ENCODE measurements at regions not wholly inside any gene's neighbourhood (a gene's known extent, or its start where the extent isn't known, plus 50 kb on each side); places are given as distances from the start of the nearest gene placed in this dataset.

DNA sequence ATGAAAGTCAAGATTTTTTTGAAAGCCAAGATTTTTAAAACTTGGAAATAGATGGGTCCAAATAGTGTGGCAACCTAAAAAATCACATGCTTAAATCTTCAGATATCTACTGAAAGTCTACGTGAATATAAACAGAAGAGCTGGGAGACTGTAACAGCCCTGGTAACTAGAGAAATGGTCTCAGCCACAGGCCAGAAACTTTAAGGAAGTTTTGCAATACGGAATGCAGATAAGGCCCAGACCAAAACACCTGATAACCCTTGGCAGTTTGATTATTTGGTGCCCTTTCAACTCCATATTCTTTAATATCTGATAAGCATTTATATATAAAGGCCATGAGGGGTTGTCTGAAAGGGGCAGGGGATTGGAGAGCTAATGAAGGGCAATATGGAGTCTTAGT is 537.3 kb upstream of the TGFBR2 start:
- no peak for DNase-seq (ENCODE audit: low read depth in 2 of 2)

DNA sequence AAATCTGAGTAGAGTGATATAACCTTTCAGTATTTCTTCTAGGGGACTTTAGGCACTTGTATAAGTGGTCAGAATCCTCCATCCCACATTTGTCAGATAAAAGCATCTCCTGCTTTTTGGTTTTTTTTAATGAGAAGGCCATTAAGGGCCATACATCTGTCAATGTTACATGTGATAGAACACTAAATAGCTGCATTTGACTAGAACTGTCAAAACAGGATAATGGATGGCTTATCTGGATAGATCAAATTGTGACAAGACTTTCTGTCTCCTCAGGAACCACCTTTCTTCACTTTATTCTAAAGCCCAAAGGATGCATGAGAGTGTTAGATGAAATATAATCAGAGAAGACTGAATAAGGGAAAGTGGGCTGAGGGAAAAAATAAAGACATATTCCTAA is 533.4 kb upstream of the TGFBR2 start:
- no peak for DNase-seq (ENCODE audit: low read depth in 2 of 2)

DNA sequence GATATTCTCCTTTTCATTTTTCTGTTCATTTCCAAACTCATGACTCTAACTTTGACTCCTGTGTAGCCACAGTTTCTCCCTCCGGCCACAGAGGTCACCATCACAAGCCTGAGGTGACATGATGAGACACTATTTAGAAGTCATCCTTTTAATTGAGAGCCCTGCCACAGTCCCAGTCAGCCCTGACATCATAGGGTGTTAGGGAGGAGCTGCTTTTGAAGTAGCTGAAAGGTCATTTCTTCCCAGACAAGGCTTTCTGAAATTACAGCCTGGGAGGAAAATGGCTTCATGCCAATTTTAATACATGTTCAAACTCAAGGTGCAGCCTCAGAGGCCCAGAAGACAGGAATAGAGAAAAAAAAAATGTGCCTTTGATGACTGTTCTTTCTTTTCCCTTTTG is 532.8 kb upstream of the TGFBR2 start:
- DNase-seq (ENCODE audit: low read depth in 2 of 2), result no peak

DNA sequence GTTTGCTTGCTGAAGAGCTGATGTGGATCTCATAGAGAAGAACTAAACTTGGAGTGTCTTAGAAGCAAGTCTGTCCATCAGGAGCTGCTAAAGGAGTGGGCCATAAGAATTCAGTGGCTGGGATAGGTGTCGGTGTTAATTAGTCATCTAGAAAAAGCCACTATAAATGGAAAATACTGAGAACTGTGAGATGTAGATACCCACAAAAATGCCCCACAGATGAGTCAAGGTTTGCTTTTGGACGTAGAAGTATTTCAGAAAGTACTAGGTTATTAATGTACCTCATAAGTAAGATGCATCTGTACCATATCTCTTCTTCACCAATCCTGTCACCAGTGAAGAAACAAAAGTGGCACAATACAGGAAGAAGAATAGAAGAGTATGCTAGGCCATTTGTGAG is 530.9 kb upstream of the TGFBR2 start:
- DNase-seq (ENCODE audit: low read depth in 2 of 2), result no peak

DNA sequence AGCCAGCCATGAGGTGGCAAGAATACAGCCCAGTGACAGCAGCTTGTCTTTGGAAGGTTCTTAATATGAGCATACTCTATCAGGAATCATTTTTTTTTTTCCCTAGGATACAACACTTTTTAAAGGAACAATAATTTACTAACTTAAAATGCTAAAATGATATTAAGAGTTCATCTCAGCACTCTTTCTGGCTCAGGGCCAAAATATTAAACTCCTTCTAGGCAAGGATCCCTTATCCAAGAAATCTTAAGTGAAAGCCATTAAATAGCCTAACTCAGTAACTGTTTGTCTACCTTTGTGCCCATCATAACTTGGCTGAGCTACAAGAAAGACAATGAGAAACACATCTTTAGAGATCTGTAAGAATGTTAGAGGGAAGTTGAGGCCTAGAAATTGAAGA is 529.5 kb upstream of the TGFBR2 start:
- no peak for DNase-seq (ENCODE audit: low read depth in 2 of 2)

DNA sequence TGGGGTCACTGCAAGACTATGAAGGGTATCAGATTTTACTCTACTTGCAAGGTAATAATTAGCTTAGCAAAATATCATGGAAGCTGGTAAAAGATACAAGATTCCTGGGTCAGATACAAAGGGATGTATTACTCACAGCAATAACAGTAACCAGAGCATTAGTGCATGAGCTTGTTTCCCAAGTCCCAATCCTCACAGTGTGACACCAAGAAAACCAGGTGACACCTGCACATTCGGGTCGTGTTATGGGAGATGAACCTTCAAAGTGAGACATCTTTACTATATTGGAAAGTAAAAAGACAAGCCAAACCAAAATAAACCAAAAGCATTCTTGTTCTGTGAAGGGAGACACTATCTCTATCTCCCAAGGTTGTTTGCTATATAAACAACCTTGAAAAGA is 528.7 kb upstream of the TGFBR2 start:
- no peak for DNase-seq (ENCODE audit: low read depth in 2 of 2)

DNA sequence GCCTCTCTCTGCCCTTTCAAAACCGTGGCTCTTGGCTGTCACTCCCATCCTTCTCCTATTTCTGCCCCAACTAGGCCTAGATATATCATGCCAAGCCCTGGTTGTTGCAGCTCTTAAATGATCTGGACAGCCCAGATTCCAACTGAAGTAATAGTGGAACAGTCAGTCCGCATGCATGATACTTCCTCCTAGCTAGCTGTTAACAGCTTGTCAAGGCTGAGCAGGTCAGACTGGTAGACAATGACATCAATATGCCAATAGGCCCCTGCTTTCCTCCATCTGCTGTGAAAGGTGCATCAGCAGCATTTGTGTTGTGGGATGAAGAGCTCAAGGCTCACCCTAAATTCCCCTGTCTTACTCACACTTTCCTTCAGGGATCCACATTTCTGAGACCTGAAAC is 527.7 kb upstream of the TGFBR2 start:
- no peak for DNase-seq (ENCODE audit: low read depth in 2 of 2)

DNA sequence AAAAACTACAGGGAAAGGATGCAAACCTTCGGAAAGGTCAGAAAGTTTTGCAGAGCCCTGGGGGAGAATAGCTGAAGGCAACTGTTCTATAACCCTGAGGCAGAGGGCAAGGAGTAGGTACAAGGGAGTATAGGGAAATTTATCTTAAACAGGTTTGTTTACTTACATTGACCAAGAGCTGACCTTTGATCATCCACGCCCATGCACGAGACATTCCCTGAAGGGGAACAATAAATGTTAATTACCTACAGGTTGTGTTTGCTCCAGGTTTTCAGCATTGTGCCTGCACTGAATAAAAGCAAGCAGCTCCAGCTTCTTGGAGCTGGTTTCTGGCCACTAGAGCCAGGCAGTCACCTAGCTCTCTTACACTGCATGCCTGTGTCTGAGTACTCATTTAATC is 524.5 kb upstream of the TGFBR2 start:
- DNase-seq (ENCODE audit: low read depth in 2 of 2), result no peak

DNA sequence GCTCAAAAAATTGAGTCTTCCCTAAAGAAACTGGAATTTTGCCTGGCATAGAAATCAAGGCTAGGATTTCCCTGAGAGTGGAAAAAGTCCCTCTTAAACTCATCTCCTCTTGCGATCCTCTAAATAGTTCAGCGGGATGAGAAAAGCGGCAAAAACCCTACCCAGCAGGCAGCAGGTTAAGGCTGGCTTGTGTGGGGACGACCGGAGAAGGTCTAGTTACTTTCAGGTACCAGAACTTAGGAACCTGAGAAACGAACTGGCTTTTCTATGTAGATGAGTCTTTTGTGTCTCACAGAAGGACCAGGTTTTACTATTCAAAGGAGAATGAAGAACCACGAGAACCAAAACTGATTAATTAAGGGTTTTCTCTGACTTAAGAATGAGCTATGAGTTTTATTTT is 523.7 kb upstream of the TGFBR2 start:
- no peak for DNase-seq (ENCODE audit: low read depth in 2 of 2)

DNA sequence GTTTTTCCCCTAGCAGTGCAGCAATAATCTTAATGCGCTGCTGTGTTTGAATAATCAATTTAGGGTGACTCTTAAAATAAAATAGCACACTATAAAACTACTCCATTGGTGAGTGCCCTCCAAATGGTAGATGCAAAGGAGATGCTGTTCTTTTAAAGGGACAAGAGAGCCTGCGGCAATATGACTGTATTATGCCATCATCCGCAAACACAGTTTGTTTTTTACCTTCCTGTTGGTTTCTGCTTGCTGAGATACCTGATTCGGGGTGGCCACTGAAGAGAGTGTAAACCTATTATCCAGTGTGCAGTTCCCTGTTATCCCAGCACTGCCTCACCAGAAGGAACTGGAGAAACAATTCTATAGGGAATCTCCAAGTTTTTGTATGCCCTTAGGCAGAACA is 523.1 kb upstream of the TGFBR2 start:
- no peak for DNase-seq (ENCODE audit: low read depth in 2 of 2)

DNA sequence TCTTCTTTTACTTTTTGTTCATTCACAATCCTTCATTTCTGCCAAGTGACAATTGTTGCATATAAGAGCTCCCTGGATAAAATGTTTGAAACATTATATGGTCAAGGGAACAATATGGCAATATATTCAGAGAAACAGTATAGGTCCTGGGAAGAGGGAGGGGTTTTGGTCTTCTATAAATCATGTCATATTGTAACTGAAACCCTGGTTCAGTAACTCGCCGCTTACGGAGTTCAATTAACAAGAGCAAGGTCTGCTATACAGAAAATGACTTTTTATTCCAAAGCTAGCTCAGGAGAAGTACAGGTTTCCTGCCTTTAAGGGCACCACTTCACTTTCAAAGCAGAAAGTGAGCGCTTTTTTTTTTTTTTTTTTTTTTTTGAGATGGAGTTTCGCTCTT is 522.1 kb upstream of the TGFBR2 start:
- no peak for DNase-seq (ENCODE audit: low read depth in 2 of 2)

DNA sequence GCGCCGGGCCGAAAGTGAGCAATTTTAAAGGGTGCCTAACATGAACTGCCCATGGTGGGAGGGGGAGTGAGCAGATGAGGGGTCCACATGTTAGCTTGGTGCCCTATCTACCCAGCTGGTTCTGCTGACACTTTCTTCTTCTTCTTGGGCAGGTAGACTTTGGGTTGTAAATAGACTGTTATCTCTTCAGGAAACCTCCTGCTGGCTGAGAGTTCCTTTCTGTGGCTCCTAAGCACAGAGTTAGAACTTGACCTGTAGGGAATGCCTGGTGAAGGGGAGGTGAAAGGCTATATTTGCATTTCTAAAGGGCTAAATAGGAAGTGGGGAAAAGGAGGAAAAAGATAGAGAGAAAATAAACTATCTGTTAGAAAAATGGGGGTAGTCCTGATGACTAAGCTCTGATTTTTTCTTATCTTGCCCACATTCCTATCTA is 521.4 kb upstream of the TGFBR2 start:
- no peak for DNase-seq (ENCODE audit: low read depth in 2 of 2)

DNA sequence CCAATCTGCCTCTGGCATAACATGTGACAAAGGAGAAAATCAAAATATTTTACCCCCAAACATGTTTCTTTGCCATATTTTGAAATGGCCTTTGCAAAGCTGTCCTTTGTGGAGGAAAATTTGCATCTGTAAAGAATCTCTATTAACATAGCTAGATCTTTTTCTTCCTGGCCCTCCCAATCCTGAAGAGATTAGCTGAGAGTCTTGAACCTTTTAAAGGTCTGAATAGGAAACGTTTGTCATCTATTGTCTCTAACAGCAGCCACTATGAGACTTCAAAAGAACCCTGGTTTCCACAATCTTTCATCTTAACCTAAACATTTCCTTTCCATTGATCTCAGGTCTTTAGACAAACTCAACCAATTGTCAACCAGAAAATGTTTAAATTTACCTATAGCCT is 520.9 kb upstream of the TGFBR2 start:
- no peak for DNase-seq (ENCODE audit: low read depth in 2 of 2)

DNA sequence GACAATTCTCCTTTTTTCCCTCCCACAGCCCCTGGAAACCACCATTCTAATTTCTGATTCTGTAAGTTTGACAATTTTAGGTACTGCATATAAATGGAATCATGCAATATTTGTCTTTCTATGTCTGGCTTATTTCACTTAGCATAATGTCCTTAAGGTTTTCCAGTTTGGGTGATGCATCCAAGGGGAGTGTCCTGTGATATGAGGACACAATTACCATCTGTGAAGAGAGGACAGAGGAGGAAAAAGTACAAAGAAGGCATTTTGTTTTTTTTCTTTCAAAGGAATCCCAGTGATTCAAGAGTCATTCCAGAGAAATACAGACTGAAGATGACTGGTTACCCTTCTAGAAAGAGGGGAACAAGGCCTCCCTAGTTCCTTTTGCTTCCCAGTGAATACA is 514.7 kb upstream of the TGFBR2 start:
- DNase-seq (ENCODE audit: low read depth in 2 of 2), result no peak

DNA sequence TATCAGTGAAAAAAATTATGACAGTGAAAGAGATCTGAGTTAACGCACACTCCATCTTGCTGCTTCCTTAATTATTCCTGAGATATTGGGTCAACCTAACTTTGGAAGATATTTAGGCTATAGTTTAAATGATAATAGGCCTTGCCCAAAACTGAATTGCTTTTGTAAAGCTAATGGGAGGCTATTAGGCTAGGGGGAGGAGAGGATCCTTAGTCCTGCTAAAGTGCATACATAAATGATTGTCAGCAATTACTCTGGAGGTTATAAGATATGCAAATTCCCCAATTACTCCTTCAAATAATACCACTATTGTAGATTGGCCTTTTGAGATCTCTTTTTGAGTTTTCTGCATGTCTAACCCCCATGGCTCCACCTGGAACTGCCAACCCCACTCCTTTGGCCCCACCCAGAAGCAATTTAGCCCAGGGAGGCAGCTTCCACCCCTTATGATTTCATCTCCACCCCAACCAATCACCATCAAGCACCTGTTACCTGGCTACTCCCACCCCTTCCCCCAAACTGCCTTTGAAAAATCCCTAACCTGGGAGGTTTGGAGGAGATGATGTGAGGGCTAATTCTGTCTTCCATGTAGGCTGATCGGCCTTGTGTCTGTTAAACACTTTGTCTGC is 509.3 kb upstream of the TGFBR2 start:
- DNase-seq (ENCODE audit: low read depth in 2 of 2), result no peak

DNA sequence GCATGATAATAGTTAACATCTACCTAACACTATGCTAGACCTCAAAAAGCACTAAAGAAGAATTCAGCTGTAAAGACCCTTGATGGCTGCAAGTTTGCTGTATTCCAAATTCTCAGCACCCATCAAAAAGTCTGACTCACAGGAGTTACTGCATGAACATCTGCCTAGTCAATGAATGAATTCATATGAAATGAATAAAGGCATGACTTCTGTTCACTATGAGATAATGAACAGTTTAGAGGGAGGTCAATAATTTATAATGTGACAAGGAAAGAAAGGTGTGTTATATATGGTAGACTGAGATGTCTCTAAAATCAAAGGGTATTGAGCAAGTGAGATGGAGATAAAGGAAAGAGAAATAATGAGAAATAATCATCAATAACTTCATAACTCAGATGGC is 508.2 kb upstream of the TGFBR2 start:
- DNase-seq (ENCODE audit: low read depth in 2 of 2), result no peak

DNA sequence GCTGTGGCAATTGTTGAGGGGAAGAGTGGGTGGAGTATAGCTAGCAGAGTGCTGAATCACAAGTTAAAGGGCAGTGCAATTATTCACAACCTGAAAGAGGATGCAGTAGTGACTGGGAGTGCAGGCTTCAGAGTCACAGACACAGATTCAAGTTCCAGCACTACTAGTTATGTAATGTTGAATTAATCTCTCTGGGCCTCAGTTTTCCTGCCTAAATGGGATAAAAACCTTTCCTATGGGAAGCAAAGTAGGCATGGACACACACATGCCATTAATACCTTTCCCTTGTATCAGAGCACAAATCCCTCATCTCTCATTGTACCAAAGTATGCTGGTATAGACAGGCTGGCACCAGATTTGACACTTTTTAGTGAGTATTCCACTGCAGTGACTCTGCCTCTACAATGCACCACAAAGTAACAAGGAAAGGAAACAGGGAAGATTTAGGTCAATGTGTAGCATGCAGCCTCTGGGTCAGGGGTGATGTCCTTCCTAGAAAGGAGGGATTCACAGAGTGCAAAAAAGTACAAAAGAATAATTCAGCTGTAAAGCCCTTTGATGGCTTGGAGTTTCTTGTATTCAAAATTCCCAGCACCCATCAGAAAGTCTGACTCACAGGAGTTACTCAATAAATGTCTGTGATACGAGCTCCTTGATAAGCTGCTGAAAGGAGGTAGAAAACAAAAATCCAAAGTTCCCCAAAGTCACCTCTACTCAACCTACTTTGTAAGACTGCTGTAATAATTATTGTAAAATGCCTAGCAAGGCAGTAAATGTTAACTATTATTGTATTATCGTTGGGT is 507.5 kb upstream of the TGFBR2 start:
- no peak for DNase-seq (ENCODE audit: low read depth in 2 of 2)

DNA sequence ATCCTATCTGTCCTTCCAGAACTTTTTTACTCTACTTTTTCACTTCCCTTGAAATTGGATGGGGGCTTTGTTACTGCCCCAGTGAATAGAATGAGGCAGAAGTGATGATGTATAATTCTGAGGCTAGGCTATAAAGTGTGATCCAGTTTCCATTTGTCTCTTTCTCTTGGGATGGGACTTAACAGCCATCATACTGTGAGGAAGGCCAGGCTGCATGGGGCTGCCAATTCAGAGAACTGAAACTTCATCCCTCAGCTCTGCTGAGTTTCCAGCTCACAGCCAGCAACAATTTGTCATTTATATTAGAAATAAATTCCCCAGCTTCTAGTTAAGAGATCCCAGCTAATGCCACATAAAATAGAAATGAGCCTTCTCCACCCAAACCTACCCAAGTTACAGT is 504.0 kb upstream of the TGFBR2 start:
- DNase-seq (ENCODE audit: low read depth in 2 of 2), result no peak

DNA sequence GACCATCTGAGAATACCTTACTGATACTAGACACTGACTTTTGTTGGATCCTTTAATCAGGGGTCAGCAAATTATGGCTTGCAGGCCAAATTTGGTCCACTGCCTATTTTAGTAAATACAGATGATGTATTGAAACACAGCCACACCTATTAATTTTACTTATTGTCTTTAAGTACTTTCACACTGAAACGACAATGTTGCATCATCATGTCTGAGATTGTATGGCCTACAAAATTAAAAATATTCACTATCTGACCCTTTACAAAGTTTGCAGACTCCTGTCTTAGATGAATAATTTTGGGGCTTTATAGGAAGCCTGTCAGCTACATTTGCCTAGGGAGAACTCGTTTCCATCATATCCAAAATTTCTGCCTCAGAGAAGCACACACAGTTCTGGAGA is 503.2 kb upstream of the TGFBR2 start:
- DNase-seq (ENCODE audit: low read depth in 2 of 2), result no peak

DNA sequence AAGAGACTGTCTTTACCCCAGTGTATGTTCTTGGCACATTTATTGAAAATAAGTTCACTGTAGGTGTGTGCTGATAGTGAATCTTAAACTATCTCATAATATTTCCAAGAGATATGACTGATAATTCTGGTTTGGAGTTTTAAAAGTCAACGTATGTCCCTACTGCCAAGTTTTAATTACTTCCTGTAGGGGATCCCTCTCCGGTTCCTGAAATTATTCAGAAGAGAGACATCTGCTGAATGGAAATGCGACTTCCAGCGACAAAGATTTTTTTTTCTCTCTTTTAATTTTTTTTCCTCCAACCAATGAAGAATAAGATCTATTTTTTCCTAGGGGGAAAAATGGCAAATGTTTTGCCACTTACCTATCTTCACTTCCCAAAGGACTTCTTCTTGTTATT is 498.9 kb upstream of the TGFBR2 start:
- DNase-seq (ENCODE audit: low read depth in 2 of 2), result no peak

DNA sequence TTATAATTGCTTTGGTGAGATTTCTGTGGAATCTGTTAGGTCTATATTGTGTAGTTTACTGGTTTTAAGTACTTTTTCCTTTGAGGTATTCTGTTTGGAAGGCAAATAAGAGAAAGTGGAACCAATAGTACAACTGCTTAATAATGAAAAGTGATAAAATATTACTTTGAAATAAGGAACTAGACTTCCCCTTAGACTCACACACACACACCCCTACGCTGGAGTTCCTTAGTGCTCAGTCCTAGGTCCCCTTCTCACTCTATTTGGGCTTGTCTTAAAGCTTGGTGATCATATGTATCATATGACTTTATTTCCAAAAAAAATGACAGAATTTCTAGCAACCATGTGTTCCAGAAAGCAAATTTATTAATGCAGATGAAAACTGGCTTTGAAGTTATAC is 494.0 kb upstream of the TGFBR2 start:
- no peak for DNase-seq (ENCODE audit: low read depth in 2 of 2)

DNA sequence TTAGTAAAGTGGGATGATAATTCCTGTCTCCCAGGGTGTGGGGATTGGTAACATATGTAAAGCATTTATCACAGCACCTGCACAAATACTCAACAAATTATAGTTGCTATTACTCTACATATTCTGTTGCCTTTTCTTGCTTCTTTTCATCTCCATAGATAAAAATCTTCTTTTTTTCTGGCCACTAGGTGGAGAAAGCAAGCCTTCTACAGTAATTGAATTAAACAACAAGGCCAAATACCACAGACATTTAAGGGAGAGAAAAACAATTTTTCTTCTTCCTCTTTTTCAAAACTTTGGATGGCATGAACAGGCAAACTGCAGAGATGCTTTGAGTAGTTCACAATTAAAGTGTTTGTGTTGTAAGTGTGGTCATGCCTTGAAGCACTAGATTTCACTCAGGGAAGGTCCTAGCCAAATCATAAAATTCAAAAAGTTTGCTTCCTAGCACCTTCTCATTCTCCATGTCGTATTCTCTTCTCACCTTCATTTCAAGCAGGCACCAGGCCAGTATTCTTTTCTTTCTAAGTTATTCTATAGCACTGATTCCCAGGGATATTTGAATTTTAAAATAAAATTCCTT is 493.4 kb upstream of the TGFBR2 start:
- no peak for DNase-seq (ENCODE audit: low read depth in 2 of 2)

DNA sequence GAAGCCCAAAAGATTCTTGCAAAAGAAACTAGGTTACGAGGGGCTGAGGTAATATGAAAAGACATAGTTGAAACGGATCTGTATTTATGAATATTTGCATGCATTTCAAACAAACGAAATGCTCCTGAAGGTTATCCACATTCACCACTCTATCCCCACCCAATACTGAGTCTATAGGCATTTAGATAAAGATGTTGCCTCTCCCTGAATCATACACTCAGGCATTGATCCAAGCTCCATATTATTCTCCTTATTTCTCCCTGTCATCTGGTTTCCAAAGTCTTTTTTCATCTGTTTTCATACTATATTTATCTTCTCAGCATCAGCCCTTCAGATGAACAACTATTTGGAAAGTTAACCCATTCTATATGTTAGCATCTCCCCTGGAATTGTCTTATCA is 492.5 kb upstream of the TGFBR2 start:
- DNase-seq (ENCODE audit: low read depth in 2 of 2), result no peak

All from stimulated activated CD4-positive, alpha-beta T cell treated with anti-CD3 and anti-CD28 coated beads, Interleukin-1b, Interleukin-23, amount 100 ng/mL, for 1 hour (primary cell).